ENCODE measurements at regions not wholly inside any gene's neighbourhood (a gene's known extent, or its start where the extent isn't known, plus 50 kb on each side); places are given as distances from the start of the nearest gene placed in this dataset.

DNA sequence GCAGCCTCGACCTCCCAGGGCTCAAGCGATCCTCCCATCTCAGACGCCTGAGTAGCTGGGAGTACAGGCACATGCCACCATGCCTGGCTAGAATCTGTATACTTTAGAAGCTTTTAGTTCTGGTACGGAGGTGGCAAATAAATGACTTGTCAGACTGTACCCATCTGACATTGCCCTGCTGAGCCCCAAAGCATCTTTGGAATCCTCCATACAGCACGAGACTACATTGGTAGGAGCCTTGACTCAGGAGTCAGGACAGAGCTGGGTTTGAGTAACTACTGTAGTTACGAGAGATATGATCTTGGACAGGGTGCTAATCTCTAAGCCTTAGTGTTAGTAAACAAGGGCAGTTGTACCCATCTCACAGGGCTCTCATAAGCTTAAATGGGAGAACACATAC lies 67.8 kb upstream of the NPHP3 start:
- TF ChIP-seq POLR2A (IDR thresholded peaks at IDR 0.05) (no peak), CTCF (IDR thresholded peaks at IDR 0.05) (no peak)

All from lower leg skin (tissue), 3 donors.